ENCODE measurements at regions not wholly inside any gene's neighbourhood (a gene's known extent, or its start where the extent isn't known, plus 50 kb on each side); places are given as distances from the start of the nearest gene placed in this dataset.
A peak's percentile ranks its signal among the peaks of the same experiment; 100 is the strongest.

DNA sequence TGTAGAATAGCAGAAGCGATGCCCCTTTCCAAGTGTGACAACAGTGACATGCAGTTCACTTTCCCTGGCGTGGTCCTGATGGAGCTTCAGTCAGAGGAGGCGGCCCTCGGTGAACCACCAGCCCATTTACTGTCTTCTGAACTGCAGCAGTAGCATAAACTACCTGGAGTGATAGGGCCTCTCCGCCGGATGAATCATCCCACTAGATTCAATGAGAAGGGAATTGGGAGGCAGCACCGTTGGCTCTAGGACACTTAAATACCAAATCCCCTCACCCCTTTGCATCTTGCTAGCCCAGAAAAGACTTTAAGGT, 112.8 kb upstream of the GPR12 start:
- H3K27me3 ChIP-seq (replicated peaks in 1 of 7), result peaks cover 0 to 33% (median 5%) of the 10 kb centered on the region in 7 donors
- TF ChIP-seq, protein P1, sequence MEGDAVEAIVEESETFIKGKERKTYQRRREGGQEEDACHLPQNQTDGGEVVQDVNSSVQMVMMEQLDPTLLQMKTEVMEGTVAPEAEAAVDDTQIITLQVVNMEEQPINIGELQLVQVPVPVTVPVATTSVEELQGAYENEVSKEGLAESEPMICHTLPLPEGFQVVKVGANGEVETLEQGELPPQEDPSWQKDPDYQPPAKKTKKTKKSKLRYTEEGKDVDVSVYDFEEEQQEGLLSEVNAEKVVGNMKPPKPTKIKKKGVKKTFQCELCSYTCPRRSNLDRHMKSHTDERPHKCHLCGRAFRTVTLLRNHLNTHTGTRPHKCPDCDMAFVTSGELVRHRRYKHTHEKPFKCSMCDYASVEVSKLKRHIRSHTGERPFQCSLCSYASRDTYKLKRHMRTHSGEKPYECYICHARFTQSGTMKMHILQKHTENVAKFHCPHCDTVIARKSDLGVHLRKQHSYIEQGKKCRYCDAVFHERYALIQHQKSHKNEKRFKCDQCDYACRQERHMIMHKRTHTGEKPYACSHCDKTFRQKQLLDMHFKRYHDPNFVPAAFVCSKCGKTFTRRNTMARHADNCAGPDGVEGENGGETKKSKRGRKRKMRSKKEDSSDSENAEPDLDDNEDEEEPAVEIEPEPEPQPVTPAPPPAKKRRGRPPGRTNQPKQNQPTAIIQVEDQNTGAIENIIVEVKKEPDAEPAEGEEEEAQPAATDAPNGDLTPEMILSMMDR (IDR thresholded peaks at IDR 0.05 in 8 of 11, conservative IDR thresholded peaks at IDR 0.05 in 3 of 11), result no peak
- no peak for TF ChIP-seq POLR2AphosphoS5 (IDR thresholded peaks at IDR 0.05)
- TF ChIP-seq POLR2A (IDR thresholded peaks at IDR 0.05), result no peak
- peaks cover 0 to 24% (median 15%) of the 10 kb centered on the region in 8 donors for H3K9me3 ChIP-seq
- DNase-seq, result no peak
- H3K4me3 ChIP-seq, result no peak overlapping the region
- 67 to 82% (median 80%) methylated on average over 7 of the region's 7 CpGs for WGBS, 5 donors
- H3K36me3 ChIP-seq, result no peaks in the 10 kb centered on the region
- no peak overlapping the region for H3K27ac ChIP-seq
- no peaks in the 10 kb centered on the region for H3K4me1 ChIP-seq
- intact Hi-C loops (cut with DNase I; ENCODE audit: low total_unique reads), result loop anchor here (5.0 kb wide), 1 partner anchor 166 kb away; no protein-coding TSS in a partner anchor

DNA sequence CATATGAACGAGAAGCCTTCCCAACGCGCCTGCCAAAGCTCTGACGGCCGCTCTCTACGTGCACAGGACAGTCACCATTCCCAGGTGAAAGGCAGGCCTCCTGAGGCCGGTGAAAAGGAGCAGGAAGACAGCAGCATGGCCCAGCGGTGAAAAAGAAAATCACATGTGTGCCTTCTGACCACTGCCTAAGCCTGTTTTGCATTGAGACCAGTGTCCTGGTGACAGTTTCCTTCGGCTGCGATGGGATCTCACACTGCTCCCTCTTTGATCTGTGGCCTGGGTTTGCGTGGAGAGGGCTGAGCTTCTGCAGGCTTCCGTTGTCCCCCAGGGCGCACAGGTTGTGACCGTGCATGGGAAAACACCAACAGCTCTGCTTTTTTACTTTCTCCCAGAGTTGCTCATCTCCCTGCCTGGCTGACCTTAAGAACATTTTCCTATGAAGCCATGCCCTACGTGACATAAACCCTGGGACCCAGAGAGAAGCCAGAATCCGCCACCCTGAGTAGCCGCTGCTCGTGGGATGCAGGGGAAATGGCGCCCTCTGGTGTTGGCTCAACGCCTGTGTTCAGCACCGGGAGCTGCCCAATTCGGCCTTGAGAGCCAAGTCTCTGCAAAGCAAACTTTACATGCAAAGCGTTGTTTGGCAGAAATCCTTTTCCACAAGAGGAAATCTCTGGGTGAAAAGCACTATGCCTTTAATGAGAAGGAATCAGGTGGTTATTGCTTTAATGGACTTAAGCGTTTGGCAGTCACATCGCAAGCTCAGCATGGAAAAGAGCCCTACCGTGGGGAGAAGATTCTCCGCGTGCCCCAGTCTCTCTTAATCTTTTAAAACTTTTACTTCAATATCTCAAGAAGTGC, 112.2 kb upstream of the GPR12 start:
- 55 to 61% (median 59%) methylated on average over 28 of the region's 28 CpGs for WGBS, 5 donors

DNA sequence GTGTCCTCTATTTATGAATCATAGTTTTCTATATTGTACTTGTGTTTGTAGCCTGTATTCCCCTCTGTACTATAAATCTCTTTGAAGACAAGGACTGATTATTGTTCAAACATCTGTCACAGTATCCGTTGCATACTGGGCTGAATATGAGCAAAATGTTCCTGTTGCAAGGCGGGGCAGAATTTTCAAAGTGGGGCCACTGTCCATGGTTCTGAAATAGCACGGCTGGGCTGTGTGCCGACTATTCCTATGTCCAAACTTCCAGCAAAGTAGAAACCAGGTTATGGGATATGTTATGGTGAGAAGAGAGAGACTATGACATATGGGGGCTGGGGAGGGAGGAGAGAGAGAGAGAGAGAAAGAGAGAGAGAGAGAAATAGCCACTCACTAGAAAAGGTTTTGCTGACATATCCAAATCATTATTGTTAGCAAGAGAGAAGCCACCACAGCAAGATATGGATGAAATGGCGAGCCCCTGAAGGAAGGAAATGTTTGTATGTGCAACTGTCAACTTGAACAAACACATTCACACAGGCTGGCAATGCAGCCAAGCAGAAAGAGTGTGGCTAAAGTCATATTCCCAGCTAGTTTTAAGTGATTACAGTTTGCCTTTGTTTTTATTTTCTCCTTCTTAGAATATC, 107.0 kb upstream of the GPR12 start:
- Histone ChIP-seq H3K4me1 (no peaks in the 10 kb centered on the region), H3K9me3 (no peaks in the 10 kb centered on the region), H3K4me3 (no peak overlapping the region), H3K27ac (no peak overlapping the region), H3K27me3 (replicated peaks in 1 of 7) (peaks cover 0 to 56% (median 0%) of the 10 kb centered on the region in 7 donors), H3K36me3 (no peaks in the 10 kb centered on the region)
- no peak for DNase-seq
- intact Hi-C loops (cut with DNase I; ENCODE audit: low total_unique reads), result no loop called here
- TF ChIP-seq, protein P1 (IDR thresholded peaks at IDR 0.05 in 8 of 11, conservative IDR thresholded peaks at IDR 0.05 in 3 of 11), result no peak
- TF ChIP-seq POLR2A (IDR thresholded peaks at IDR 0.05) (no peak), POLR2AphosphoS5 (IDR thresholded peaks at IDR 0.05) (no peak)
- WGBS, 5 donors, result 12 to 18% (median 12%) methylated on average over 5 of the region's 5 CpGs

More for the DNA sequence above, 112.2 kb upstream of the GPR12 start:
- Histone ChIP-seq H3K9me3 (peaks cover 0 to 19% (median 13%) of the 10 kb centered on the region in 8 donors), H3K27ac (no peak overlapping the region), H3K4me3 (no peak overlapping the region), H3K27me3 (replicated peaks in 1 of 7) (peaks cover 0 to 36% (median 5%) of the 10 kb centered on the region in 7 donors), H3K36me3 (no peaks in the 10 kb centered on the region), H3K4me1 (no peaks in the 10 kb centered on the region)
- intact Hi-C loops (cut with DNase I; ENCODE audit: low total_unique reads), result loop anchor here (5.0 kb wide), 1 partner anchor 165 kb away; no protein-coding TSS in a partner anchor
- peak; percentile 78 for DNase-seq
- no peak for TF ChIP-seq POLR2AphosphoS5 (IDR thresholded peaks at IDR 0.05)
- TF ChIP-seq, protein P1 (IDR thresholded peaks at IDR 0.05 in 8 of 11, conservative IDR thresholded peaks at IDR 0.05 in 3 of 11), result peak; percentile 8 to 73 (median 54)

DNA sequence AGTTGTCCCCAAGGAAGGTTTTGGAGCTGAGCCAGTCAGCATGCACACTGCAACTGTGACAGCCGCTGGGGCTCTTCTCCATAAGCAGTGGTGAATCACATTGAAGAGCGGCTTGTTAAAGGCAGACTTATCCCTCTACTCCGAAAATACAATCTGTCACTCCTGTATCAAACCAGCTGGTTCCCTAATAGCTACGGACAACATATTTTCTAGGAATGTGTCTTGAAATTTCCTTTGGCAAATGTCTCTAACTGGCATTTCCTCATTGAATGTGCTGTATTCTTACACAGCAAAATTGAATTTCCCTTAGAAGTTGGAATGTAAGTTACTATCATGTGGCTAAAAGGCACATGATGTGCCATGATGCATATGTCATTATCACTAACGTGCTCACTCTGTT, 104.0 kb upstream of the GPR12 start:
- Histone ChIP-seq H3K4me3 (no peak overlapping the region), H3K36me3 (no peaks in the 10 kb centered on the region), H3K27me3 (replicated peaks in 1 of 7) (peaks cover 0 to 50% (median 0%) of the 10 kb centered on the region in 7 donors), H3K27ac (no peak overlapping the region), H3K4me1 (no peaks in the 10 kb centered on the region), H3K9me3 (no peaks in the 10 kb centered on the region)
- intact Hi-C loops (cut with DNase I; ENCODE audit: low total_unique reads), result no loop called here
- TF ChIP-seq POLR2AphosphoS5 (IDR thresholded peaks at IDR 0.05), result no peak
- no peak for TF ChIP-seq POLR2A (IDR thresholded peaks at IDR 0.05)
- TF ChIP-seq, protein P1 (IDR thresholded peaks at IDR 0.05 in 8 of 11, conservative IDR thresholded peaks at IDR 0.05 in 3 of 11), result no peak
- 70 to 77% (median 73%) methylated on average over 5 of the region's 5 CpGs for WGBS, 5 donors
- DNase-seq, result no peak
